ENCODE measurements at regions not wholly inside any gene's neighbourhood (a gene's known extent, or its start where the extent isn't known, plus 50 kb on each side); places are given as distances from the start of the nearest gene placed in this dataset.

DNA sequence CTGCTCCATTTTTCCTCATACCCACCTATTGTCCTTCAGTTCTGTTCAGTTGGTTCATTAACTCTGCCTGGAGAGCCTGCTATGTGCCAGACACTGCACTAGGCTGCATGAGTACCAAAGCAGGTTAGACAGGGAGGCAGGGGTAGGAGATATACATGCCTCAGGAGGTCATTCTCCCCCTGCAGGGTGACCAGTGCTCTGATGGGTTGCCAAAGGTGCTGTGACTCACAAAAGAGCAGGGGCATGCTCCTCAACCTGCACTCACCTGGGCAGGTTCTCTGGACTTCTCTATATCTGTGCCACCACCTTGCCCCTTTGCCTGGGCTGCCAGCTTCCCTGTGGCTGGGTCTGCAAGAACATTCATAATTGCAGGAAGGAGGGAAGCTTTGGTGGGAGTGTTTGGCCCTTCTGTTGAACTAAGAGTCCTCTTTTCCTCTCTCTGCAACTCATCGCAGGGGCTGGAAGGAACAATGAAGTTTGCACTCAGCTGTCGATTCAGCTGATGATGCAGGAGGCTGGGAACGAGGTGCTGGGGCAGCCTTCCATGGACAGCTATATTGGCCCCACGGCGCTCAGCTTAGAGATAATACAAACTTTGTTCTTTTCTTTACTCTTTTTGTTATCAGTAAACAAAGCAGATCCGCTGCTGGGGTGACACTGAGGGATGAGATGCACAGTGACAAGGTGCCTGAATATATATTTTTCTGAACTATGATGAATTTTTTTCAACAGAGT is 356.4 kb upstream of the PLXNA2 start:
- no peak for DNase-seq
- no peak overlapping the region for H3K27ac ChIP-seq (ENCODE audit: low read length, poor library complexity, severe bottlenecking)
- H4K91ac ChIP-seq (ENCODE audit: low read length): no peak overlapping the region
- no peak overlapping the region for H2BK120ac ChIP-seq (ENCODE audit: low read depth, low read length)
- no peak overlapping the region for H3K14ac ChIP-seq (ENCODE audit: low read length in 2 of 2)
- H3K79me1 ChIP-seq (replicated peaks; ENCODE audit: low read length, poor library complexity, severe bottlenecking): no peaks in the 10 kb centered on the region
- H3K4me1 ChIP-seq (ENCODE audit: control insufficient read depth, insufficient read depth, low read depth, low read length): no peaks in the 10 kb centered on the region
- H3K36me3 ChIP-seq (ENCODE audit: control insufficient read depth in 1 of 2, insufficient read depth in 2 of 2, low read depth in 1 of 2, low read length in 2 of 2): no peaks in the 10 kb centered on the region
- H2AFZ ChIP-seq (ENCODE audit: low read depth, low read length): no peak overlapping the region
- H2AK5ac ChIP-seq (ENCODE audit: low read length, severe bottlenecking): no peak overlapping the region
- WGBS: 53% methylated on average over 2 of the region's 6 CpGs
- no peak overlapping the region for H2BK12ac ChIP-seq (ENCODE audit: low read length in 2 of 2)
- H3K4me3 ChIP-seq (ENCODE audit: insufficient read depth in 1 of 2, low read depth in 1 of 2, low read length in 2 of 2): no peak overlapping the region
- H3K23ac ChIP-seq (ENCODE audit: low read length in 2 of 2): no peak overlapping the region
- H3K9ac ChIP-seq (ENCODE audit: low read length): no peak overlapping the region
- no peak overlapping the region for H2BK15ac ChIP-seq (ENCODE audit: low read depth, poor library complexity, severe bottlenecking)
- H3K9me3 ChIP-seq (ENCODE audit: control insufficient read depth, low read length): no peaks in the 10 kb centered on the region
- no peak overlapping the region for H3K4ac ChIP-seq (ENCODE audit: low read depth in 1 of 2, low read length in 2 of 2)
- peaks cover 0 to 4% of the 10 kb centered on the region in 2 experiments for H3K27me3 ChIP-seq (ENCODE audit: control insufficient read depth in 1 of 2, insufficient read depth in 1 of 2, low read length in 2 of 2)
- H3K4me2 ChIP-seq (ENCODE audit: low read length, poor library complexity, severe bottlenecking): no peak overlapping the region
- H3K18ac ChIP-seq (ENCODE audit: low read depth in 1 of 2, low read length in 2 of 2): no peak overlapping the region
- H4K8ac ChIP-seq (ENCODE audit: low read length): no peak overlapping the region
- H2BK5ac ChIP-seq (ENCODE audit: low read depth, low read length, poor library complexity, severe bottlenecking): no peak overlapping the region

DNA sequence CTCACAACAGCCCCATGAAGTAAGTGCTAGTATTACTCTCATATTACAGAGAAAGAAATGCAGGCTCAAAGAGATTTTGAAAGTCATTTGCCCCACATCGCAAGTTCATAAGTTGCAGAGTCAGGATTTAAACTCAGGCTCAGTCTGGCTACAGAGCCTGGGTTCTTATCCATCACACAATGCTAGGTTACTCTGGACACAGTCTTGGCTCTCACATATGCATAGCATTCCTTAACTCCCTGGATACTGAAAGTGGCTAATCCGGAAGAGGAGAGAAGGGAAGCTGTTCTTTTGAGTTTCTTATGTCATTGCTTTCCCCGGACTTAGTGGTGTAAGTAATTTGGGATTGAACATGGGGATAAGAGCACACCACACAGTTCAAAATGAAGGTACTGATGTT is 357.4 kb upstream of the PLXNA2 start:
- Histone ChIP-seq H3K4me1 (ENCODE audit: control insufficient read depth, insufficient read depth, low read depth, low read length) (no peaks in the 10 kb centered on the region), H2BK5ac (ENCODE audit: low read depth, low read length, poor library complexity, severe bottlenecking) (no peak overlapping the region), H3K23ac (ENCODE audit: low read length in 2 of 2) (no peak overlapping the region), H3K79me1 (replicated peaks; ENCODE audit: low read length, poor library complexity, severe bottlenecking) (no peaks in the 10 kb centered on the region), H3K9me3 (ENCODE audit: control insufficient read depth, low read length) (no peaks in the 10 kb centered on the region), H3K4me2 (ENCODE audit: low read length, poor library complexity, severe bottlenecking) (no peak overlapping the region), H3K27ac (ENCODE audit: low read length, poor library complexity, severe bottlenecking) (no peak overlapping the region), H3K4me3 (ENCODE audit: insufficient read depth in 1 of 2, low read depth in 1 of 2, low read length in 2 of 2) (peak overlapping the region in 1 of 2 experiments; percentile 27), H2BK12ac (ENCODE audit: low read length in 2 of 2) (no peak overlapping the region), H3K14ac (ENCODE audit: low read length in 2 of 2) (no peak overlapping the region), H2AK5ac (ENCODE audit: low read length, severe bottlenecking) (no peak overlapping the region), H3K9ac (ENCODE audit: low read length) (no peak overlapping the region), H3K18ac (ENCODE audit: low read depth in 1 of 2, low read length in 2 of 2) (no peak overlapping the region), H3K4ac (ENCODE audit: low read depth in 1 of 2, low read length in 2 of 2) (no peak overlapping the region), H4K91ac (ENCODE audit: low read length) (no peak overlapping the region), H3K36me3 (ENCODE audit: control insufficient read depth in 1 of 2, insufficient read depth in 2 of 2, low read depth in 1 of 2, low read length in 2 of 2) (no peaks in the 10 kb centered on the region), H2BK120ac (ENCODE audit: low read depth, low read length) (no peak overlapping the region), H4K8ac (ENCODE audit: low read length) (no peak overlapping the region), H2BK15ac (ENCODE audit: low read depth, poor library complexity, severe bottlenecking) (no peak overlapping the region), H3K27me3 (ENCODE audit: control insufficient read depth in 1 of 2, insufficient read depth in 1 of 2, low read length in 2 of 2) (peaks cover 0 to 4% of the 10 kb centered on the region in 2 experiments), H2AFZ (ENCODE audit: low read depth, low read length) (no peak overlapping the region)
- no peak for DNase-seq
- WGBS: 70% methylated on average over 3 of the region's 3 CpGs

DNA sequence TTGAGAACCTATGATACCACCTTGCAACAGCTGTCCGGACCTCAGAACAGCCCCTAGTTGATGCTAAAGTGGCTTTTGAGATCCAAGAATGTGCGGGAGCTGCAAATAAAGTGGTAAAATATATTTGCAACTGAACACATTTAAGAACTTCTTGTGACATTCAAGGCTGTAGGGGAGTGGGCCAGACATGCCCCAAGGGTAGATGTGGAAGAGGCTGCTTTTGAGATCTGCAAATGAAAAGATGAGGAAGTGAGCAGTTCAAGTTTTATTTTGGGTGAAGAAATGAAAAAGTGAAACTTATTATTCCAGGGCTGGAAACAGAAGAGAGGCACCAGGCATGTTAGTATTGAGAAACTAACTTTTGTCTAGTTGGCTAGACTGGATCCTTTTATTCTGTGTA is 359.5 kb upstream of the PLXNA2 start:
- no peak overlapping the region for H3K14ac ChIP-seq (ENCODE audit: low read length in 2 of 2)
- no peaks in the 10 kb centered on the region for H3K36me3 ChIP-seq (ENCODE audit: control insufficient read depth in 1 of 2, insufficient read depth in 2 of 2, low read depth in 1 of 2, low read length in 2 of 2)
- H3K4me2 ChIP-seq (ENCODE audit: low read length, poor library complexity, severe bottlenecking): no peak overlapping the region
- no peaks in the 10 kb centered on the region for H3K27me3 ChIP-seq (ENCODE audit: control insufficient read depth in 1 of 2, insufficient read depth in 1 of 2, low read length in 2 of 2)
- H3K23ac ChIP-seq (ENCODE audit: low read length in 2 of 2): no peak overlapping the region
- no peak overlapping the region for H3K18ac ChIP-seq (ENCODE audit: low read depth in 1 of 2, low read length in 2 of 2)
- H2AK5ac ChIP-seq (ENCODE audit: low read length, severe bottlenecking): no peak overlapping the region
- no peak overlapping the region for H3K4me3 ChIP-seq (ENCODE audit: insufficient read depth in 1 of 2, low read depth in 1 of 2, low read length in 2 of 2)
- WGBS: 98% methylated on average over 2 of the region's 2 CpGs
- no peak overlapping the region for H2AFZ ChIP-seq (ENCODE audit: low read depth, low read length)
- no peak overlapping the region for H4K91ac ChIP-seq (ENCODE audit: low read length)
- H2BK120ac ChIP-seq (ENCODE audit: low read depth, low read length): no peak overlapping the region
- H3K79me1 ChIP-seq (replicated peaks; ENCODE audit: low read length, poor library complexity, severe bottlenecking): no peaks in the 10 kb centered on the region
- H2BK5ac ChIP-seq (ENCODE audit: low read depth, low read length, poor library complexity, severe bottlenecking): no peak overlapping the region
- H2BK15ac ChIP-seq (ENCODE audit: low read depth, poor library complexity, severe bottlenecking): no peak overlapping the region
- no peak for DNase-seq
- H3K4ac ChIP-seq (ENCODE audit: low read depth in 1 of 2, low read length in 2 of 2): no peak overlapping the region
- H2BK12ac ChIP-seq (ENCODE audit: low read length in 2 of 2): no peak overlapping the region
- H4K8ac ChIP-seq (ENCODE audit: low read length): no peak overlapping the region
- no peaks in the 10 kb centered on the region for H3K4me1 ChIP-seq (ENCODE audit: control insufficient read depth, insufficient read depth, low read depth, low read length)
- no peak overlapping the region for H3K9ac ChIP-seq (ENCODE audit: low read length)
- H3K27ac ChIP-seq (ENCODE audit: low read length, poor library complexity, severe bottlenecking): no peak overlapping the region
- H3K9me3 ChIP-seq (ENCODE audit: control insufficient read depth, low read length): no peaks in the 10 kb centered on the region

DNA sequence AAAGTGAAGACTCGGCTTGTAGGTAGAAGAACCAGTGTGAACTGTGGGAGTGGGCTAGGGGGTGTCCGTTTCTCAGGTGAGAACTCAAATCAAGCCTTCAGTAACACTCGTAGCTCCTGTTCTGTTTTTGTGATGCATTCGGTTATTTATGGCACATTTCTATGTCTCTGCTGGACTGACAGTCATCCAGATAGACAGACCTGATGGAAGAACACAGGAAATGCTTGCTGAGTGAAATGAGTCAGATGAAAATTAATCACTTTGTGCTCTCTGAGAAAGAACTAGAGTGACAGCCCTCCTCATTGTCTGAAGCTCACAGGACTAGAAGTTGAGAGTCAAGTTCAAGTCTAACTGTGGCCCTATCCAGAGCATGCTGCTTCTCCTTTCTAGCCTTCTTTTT is 360.1 kb upstream of the PLXNA2 start:
- H2AK5ac ChIP-seq (ENCODE audit: low read length, severe bottlenecking): no peak overlapping the region
- H3K4me1 ChIP-seq (ENCODE audit: control insufficient read depth, insufficient read depth, low read depth, low read length): no peaks in the 10 kb centered on the region
- H3K4me3 ChIP-seq (ENCODE audit: insufficient read depth in 1 of 2, low read depth in 1 of 2, low read length in 2 of 2): no peak overlapping the region
- H3K79me1 ChIP-seq (replicated peaks; ENCODE audit: low read length, poor library complexity, severe bottlenecking): no peaks in the 10 kb centered on the region
- H2BK120ac ChIP-seq (ENCODE audit: low read depth, low read length): no peak overlapping the region
- no peak overlapping the region for H3K27ac ChIP-seq (ENCODE audit: low read length, poor library complexity, severe bottlenecking)
- H3K18ac ChIP-seq (ENCODE audit: low read depth in 1 of 2, low read length in 2 of 2): no peak overlapping the region
- no peak overlapping the region for H2BK12ac ChIP-seq (ENCODE audit: low read length in 2 of 2)
- WGBS: 46% methylated on average over 3 of the region's 4 CpGs
- no peaks in the 10 kb centered on the region for H3K9me3 ChIP-seq (ENCODE audit: control insufficient read depth, low read length)
- no peak overlapping the region for H4K91ac ChIP-seq (ENCODE audit: low read length)
- H3K23ac ChIP-seq (ENCODE audit: low read length in 2 of 2): no peak overlapping the region
- H4K8ac ChIP-seq (ENCODE audit: low read length): no peak overlapping the region
- H2AFZ ChIP-seq (ENCODE audit: low read depth, low read length): no peak overlapping the region
- H3K4ac ChIP-seq (ENCODE audit: low read depth in 1 of 2, low read length in 2 of 2): no peak overlapping the region
- H3K36me3 ChIP-seq (ENCODE audit: control insufficient read depth in 1 of 2, insufficient read depth in 2 of 2, low read depth in 1 of 2, low read length in 2 of 2): no peaks in the 10 kb centered on the region
- H3K14ac ChIP-seq (ENCODE audit: low read length in 2 of 2): no peak overlapping the region
- no peak overlapping the region for H2BK15ac ChIP-seq (ENCODE audit: low read depth, poor library complexity, severe bottlenecking)
- no peak overlapping the region for H2BK5ac ChIP-seq (ENCODE audit: low read depth, low read length, poor library complexity, severe bottlenecking)
- no peaks in the 10 kb centered on the region for H3K27me3 ChIP-seq (ENCODE audit: control insufficient read depth in 1 of 2, insufficient read depth in 1 of 2, low read length in 2 of 2)
- no peak overlapping the region for H3K4me2 ChIP-seq (ENCODE audit: low read length, poor library complexity, severe bottlenecking)
- DNase-seq: peak; percentile 25
- H3K9ac ChIP-seq (ENCODE audit: low read length): no peak overlapping the region

Measured in mesenchymal stem cell (in vitro differentiated cells and primary cell).